ENCODE measurements at regions not wholly inside any gene's neighbourhood (a gene's known extent, or its start where the extent isn't known, plus 50 kb on each side); places are given as distances from the start of the nearest gene placed in this dataset.

DNA sequence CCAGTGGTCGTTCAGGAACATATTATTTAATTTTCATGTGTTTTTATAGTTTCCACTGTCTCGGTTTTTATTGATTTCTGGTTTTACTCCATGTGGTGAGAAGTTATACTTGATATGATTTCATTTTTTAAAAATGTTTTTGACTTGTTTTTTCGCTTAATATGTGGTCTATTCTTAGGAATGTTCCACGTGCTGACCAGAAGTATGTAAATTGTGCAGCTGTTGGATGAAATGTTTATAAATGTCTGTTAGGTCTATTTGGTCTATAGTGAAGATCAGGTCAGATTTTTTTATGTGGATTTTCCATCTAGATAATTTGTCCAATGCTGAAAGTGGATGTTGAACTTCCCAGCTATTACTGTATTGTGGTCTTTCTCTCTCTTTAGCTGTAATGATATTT, 433.8 kb upstream of the MIS18BP1 start:
- Histone ChIP-seq H3K79me2 (ENCODE audit: insufficient read depth, low read length) (no peaks in the 10 kb centered on the region), H2AFZ (ENCODE audit: low read depth, low read length, poor library complexity, severe bottlenecking) (no peak overlapping the region), H3K4me2 (ENCODE audit: low read length) (no peak overlapping the region), H3K4me1 (ENCODE audit: control insufficient read depth in 1 of 2, insufficient read depth in 2 of 2, low read length in 2 of 2) (no peaks in the 10 kb centered on the region), H4K20me1 (ENCODE audit: insufficient read depth) (no peaks in the 10 kb centered on the region), H3K4me3 (replicated peaks in 1 of 2; ENCODE audit: low read depth in 1 of 2, low read length in 2 of 2) (no peak overlapping the region), H3K27ac (ENCODE audit: low read depth, low read length) (no peak overlapping the region), H3K9me2 (ENCODE audit: insufficient read depth) (no peaks in the 10 kb centered on the region), H3K9ac (ENCODE audit: low read length) (no peak overlapping the region), H3K27me3 (ENCODE audit: insufficient read depth, low read length) (no peaks in the 10 kb centered on the region), H3K9me3 (ENCODE audit: control insufficient read depth in 1 of 2, insufficient read depth in 1 of 2, low read depth in 1 of 2, low read length in 2 of 2) (no peaks in the 10 kb centered on the region; a peak in 1 of 4 replicates), H3K36me3 (ENCODE audit: control insufficient read depth in 1 of 2, insufficient read depth in 2 of 2, low read length in 2 of 2) (no peaks in the 10 kb centered on the region)
- ChIA-PET CTCF (no interaction called here), RAD21 (ENCODE audit: low non-redundant PET in 1 of 2, low total read pairs in 2 of 2, uncharacterized antibody in 2 of 2, unreplicated experiment in 2 of 2) (no interaction called here), POLR2A (no interaction called here)
- ATAC-seq (no peak), DNase-seq (ENCODE audit: low read depth, low spot score) (no peak)
- BruUV-seq (replicated peaks), result no TSS peak
- no peak for TF ChIP-seq ZNF274 (IDR thresholded peaks at IDR 0.05; ENCODE audit: low read depth, low read length)
- TF ChIP-seq, protein P1, sequence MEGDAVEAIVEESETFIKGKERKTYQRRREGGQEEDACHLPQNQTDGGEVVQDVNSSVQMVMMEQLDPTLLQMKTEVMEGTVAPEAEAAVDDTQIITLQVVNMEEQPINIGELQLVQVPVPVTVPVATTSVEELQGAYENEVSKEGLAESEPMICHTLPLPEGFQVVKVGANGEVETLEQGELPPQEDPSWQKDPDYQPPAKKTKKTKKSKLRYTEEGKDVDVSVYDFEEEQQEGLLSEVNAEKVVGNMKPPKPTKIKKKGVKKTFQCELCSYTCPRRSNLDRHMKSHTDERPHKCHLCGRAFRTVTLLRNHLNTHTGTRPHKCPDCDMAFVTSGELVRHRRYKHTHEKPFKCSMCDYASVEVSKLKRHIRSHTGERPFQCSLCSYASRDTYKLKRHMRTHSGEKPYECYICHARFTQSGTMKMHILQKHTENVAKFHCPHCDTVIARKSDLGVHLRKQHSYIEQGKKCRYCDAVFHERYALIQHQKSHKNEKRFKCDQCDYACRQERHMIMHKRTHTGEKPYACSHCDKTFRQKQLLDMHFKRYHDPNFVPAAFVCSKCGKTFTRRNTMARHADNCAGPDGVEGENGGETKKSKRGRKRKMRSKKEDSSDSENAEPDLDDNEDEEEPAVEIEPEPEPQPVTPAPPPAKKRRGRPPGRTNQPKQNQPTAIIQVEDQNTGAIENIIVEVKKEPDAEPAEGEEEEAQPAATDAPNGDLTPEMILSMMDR (IDR thresholded peaks at IDR 0.05 in 2 of 3, conservative IDR thresholded peaks at IDR 0.05 in 1 of 3; ENCODE audit: borderline replicate concordance in 1 of 3, insufficient read depth in 1 of 3, low read depth in 2 of 3, low read length in 2 of 3), result no peak
- no peak for TF ChIP-seq EZH2phosphoT487 (IDR thresholded peaks at IDR 0.05; ENCODE audit: borderline replicate concordance)
- TF ChIP-seq, protein P2, sequence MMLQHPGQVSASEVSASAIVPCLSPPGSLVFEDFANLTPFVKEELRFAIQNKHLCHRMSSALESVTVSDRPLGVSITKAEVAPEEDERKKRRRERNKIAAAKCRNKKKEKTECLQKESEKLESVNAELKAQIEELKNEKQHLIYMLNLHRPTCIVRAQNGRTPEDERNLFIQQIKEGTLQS (IDR thresholded peaks at IDR 0.05), result no peak
- no peak for TF ChIP-seq SP1 (IDR thresholded peaks at IDR 0.05; ENCODE audit: low read depth)
- no peak for TF ChIP-seq RAD21 (IDR thresholded peaks at IDR 0.05; ENCODE audit: low read depth)
- TF ChIP-seq FOSL1 (IDR thresholded peaks at IDR 0.05; ENCODE audit: low read depth), result no peak
- TF ChIP-seq CBX3 (IDR thresholded peaks at IDR 0.05; ENCODE audit: low read depth), result no peak
- TF ChIP-seq, protein P3, sequence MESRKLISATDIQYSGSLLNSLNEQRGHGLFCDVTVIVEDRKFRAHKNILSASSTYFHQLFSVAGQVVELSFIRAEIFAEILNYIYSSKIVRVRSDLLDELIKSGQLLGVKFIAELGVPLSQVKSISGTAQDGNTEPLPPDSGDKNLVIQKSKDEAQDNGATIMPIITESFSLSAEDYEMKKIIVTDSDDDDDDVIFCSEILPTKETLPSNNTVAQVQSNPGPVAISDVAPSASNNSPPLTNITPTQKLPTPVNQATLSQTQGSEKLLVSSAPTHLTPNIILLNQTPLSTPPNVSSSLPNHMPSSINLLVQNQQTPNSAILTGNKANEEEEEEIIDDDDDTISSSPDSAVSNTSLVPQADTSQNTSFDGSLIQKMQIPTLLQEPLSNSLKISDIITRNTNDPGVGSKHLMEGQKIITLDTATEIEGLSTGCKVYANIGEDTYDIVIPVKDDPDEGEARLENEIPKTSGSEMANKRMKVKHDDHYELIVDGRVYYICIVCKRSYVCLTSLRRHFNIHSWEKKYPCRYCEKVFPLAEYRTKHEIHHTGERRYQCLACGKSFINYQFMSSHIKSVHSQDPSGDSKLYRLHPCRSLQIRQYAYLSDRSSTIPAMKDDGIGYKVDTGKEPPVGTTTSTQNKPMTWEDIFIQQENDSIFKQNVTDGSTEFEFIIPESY (IDR thresholded peaks at IDR 0.05; ENCODE audit: extremely low read depth, insufficient replicate concordance, low read length), result no peak
- no peak for TF ChIP-seq JUND (IDR thresholded peaks at IDR 0.05)
- TF ChIP-seq TCF7L2 (IDR thresholded peaks at IDR 0.05; ENCODE audit: borderline replicate concordance, extremely low read depth, insufficient read depth, insufficient read length), result no peak
- TF ChIP-seq SIN3A (IDR thresholded peaks at IDR 0.05; ENCODE audit: low read depth), result no peak
- intact Hi-C loops (cut with micrococcal nuclease), result no loop called here
